Thymus (tissue), 11 donors: ENCODE measurements at regions not wholly inside any gene's neighbourhood (a gene's known extent, or its start where the extent isn't known, plus 50 kb on each side); places are given as distances from the start of the nearest gene placed in this dataset.

ENCODE experiments used
- DNase-seq, 9 donors: peaks; one replicate each; pipeline ENCODE4 v3.0.0-alpha.2; 2013; ENCODE audit warnings: low spot score in 9 of 9, low read depth in 6 of 9, missing footprints in 1 of 9
- H3K27ac ChIP-seq, 2 donors: one replicate each; pipeline ENCODE4 v1.5.1; 2013; ENCODE audit warnings: control low read depth in 1 of 2, low read depth in 1 of 2, low read length in 1 of 2, mild to moderate bottlenecking in 1 of 2, moderate library complexity in 1 of 2
- H3K27me3 ChIP-seq, 2 donors: one replicate each; pipeline ENCODE4 v1.5.1; 2013; ENCODE audit warnings: low read length in 1 of 2; ENCODE audit not compliant: control insufficient read depth in 2 of 2, insufficient read depth in 1 of 2
- H3K36me3 ChIP-seq, 2 donors: one replicate each; pipeline ENCODE4 v1.5.1; 2013; ENCODE audit warnings: low read length in 1 of 2, mild to moderate bottlenecking in 1 of 2, moderate library complexity in 1 of 2; ENCODE audit not compliant: control insufficient read depth in 2 of 2, insufficient read depth in 2 of 2
- H3K4me1 ChIP-seq, 2 donors: one replicate each; pipeline ENCODE4 v1.5.1; 2013; ENCODE audit warnings: low read length in 2 of 2; ENCODE audit not compliant: control insufficient read depth in 2 of 2, insufficient read depth in 2 of 2
- H3K4me3 ChIP-seq, 2 donors: one replicate each; pipeline ENCODE4 v1.5.1; 2013; ENCODE audit warnings: low read length in 2 of 2, control low read depth in 1 of 2, mild to moderate bottlenecking in 1 of 2
- H3K9me3 ChIP-seq, 2 donors: one replicate each; pipeline ENCODE4 v1.5.1; 2013; ENCODE audit warnings: low read length in 1 of 2, mild to moderate bottlenecking in 1 of 2; ENCODE audit not compliant: control insufficient read depth in 2 of 2, insufficient read depth in 1 of 2
- WGBS: extraction: QIAGEN DNeasy Blood & Tissue Kit; methylation state at CpG from one replicate; pipeline ENCODE4 v1.1.7; 2013; 5-methylcytosine and 5-hydroxymethylcytosine counted together
- donor health status: healthy.

- Histone ChIP-seq H3K27ac (no peak overlapping the region), H3K36me3 (no peaks in the 10 kb centered on the region), H3K27me3 (no peaks in the 10 kb centered on the region), H3K4me3 (no peak overlapping the region), H3K4me1 (no peaks in the 10 kb centered on the region), H3K9me3 (no peaks in the 10 kb centered on the region)
- no peak for DNase-seq
- WGBS = 95% methylated on average over 4 of the region's 4 CpGs
Observed at GRCh38 chr13:73677048-73677601, 457.1 kb downstream of the KLF12 start.

GRCh38 chr13:73676550-73677047, 457.6 kb downstream of the KLF12 start:
- H3K27ac ChIP-seq = no peak overlapping the region
- no peaks in the 10 kb centered on the region for H3K36me3 ChIP-seq
- no peaks in the 10 kb centered on the region for H3K27me3 ChIP-seq
- WGBS = 97% methylated on average over 2 of the region's 2 CpGs
- DNase-seq = no peak
- H3K4me3 ChIP-seq = no peak overlapping the region
- H3K9me3 ChIP-seq = no peaks in the 10 kb centered on the region
- no peaks in the 10 kb centered on the region for H3K4me1 ChIP-seq

GRCh38 chr13:73675821-73676220, 458.4 kb downstream of the KLF12 start:
- Histone ChIP-seq H3K36me3 (no peaks in the 10 kb centered on the region), H3K27me3 (no peaks in the 10 kb centered on the region), H3K27ac (no peak overlapping the region), H3K4me3 (no peak overlapping the region), H3K4me1 (no peaks in the 10 kb centered on the region), H3K9me3 (no peaks in the 10 kb centered on the region)
- WGBS = 99% methylated on average over 4 of the region's 4 CpGs
- no peak for DNase-seq

- no peaks in the 10 kb centered on the region for H3K27me3 ChIP-seq
- no peaks in the 10 kb centered on the region for H3K36me3 ChIP-seq
- H3K4me1 ChIP-seq = no peaks in the 10 kb centered on the region
- H3K27ac ChIP-seq = no peak overlapping the region
- DNase-seq = no peak
- 96% methylated on average over 2 of the region's 2 CpGs for WGBS
- no peaks in the 10 kb centered on the region for H3K9me3 ChIP-seq
- no peak overlapping the region for H3K4me3 ChIP-seq
Observed at GRCh38 chr13:73674570-73674969, 459.6 kb downstream of the KLF12 start.

DNA sequence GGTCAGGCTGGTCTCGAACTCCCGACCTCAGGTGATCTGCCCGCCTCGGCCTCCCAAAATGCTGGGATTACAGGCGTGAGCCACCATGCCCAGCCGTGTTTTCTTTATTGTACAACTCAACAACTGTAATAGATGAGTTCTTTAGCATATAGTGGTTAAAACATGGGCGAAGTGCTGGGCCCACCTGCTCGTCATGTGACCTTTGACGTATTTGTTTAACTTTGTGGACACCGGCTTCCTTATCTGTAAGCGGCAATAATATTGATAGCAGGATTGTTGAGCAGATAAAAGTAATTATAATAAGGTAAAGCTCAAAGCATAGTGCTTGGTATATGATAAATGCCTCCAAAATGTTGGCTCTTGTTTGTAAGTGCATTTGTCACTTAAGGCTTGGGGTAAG, 460.3 kb downstream of the KLF12 start:
- whole genome bisulfite sequencing = 98% methylated on average over 11 of the region's 11 CpGs
- Histone ChIP-seq H3K4me3 (no peak overlapping the region), H3K36me3 (no peaks in the 10 kb centered on the region), H3K27ac (no peak overlapping the region), H3K27me3 (no peaks in the 10 kb centered on the region), H3K9me3 (no peaks in the 10 kb centered on the region), H3K4me1 (no peaks in the 10 kb centered on the region)
- DNase-seq = no peak

- DNase-seq = no peak
- Histone ChIP-seq H3K36me3 (no peaks in the 10 kb centered on the region), H3K4me1 (no peaks in the 10 kb centered on the region), H3K4me3 (no peak overlapping the region), H3K27me3 (no peaks in the 10 kb centered on the region), H3K9me3 (no peaks in the 10 kb centered on the region), H3K27ac (no peak overlapping the region)
- WGBS = 50% methylated on average over 3 of the region's 3 CpGs
Observed at GRCh38 chr13:73672492-73672891, 461.7 kb downstream of the KLF12 start.

DNA sequence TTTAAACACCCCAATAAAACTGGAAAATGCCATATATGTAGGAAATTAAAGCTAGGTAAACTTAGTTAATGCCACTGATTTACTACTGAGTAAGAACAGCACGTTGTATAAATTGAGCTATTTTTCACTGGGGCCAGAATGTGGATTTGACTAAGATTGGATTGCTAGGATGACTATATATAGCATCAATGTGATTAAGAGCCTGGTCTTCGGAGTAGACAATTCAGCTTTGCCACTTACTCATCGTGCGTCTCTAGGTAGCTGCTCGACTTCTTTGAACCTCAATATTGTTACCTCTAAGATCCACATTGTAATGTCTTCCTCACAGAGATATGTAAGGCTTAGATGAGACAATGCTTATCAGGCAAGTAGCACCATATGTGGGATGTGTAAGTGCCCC, 462.5 kb downstream of the KLF12 start:
- no peak overlapping the region for H3K4me3 ChIP-seq
- no peak overlapping the region for H3K27ac ChIP-seq
- no peaks in the 10 kb centered on the region for H3K9me3 ChIP-seq
- 98% methylated on average over 5 of the region's 5 CpGs for WGBS
- H3K27me3 ChIP-seq = no peaks in the 10 kb centered on the region
- no peaks in the 10 kb centered on the region for H3K36me3 ChIP-seq
- H3K4me1 ChIP-seq = no peaks in the 10 kb centered on the region
- DNase-seq = no peak

- DNase-seq = no peak
- Histone ChIP-seq H3K27ac (no peak overlapping the region), H3K27me3 (no peaks in the 10 kb centered on the region), H3K36me3 (no peaks in the 10 kb centered on the region), H3K4me1 (no peaks in the 10 kb centered on the region), H3K9me3 (no peaks in the 10 kb centered on the region), H3K4me3 (no peak overlapping the region)
- 97% methylated on average over 2 of the region's 2 CpGs for WGBS
Observed at GRCh38 chr13:73671011-73671410, 463.2 kb downstream of the KLF12 start.

DNA sequence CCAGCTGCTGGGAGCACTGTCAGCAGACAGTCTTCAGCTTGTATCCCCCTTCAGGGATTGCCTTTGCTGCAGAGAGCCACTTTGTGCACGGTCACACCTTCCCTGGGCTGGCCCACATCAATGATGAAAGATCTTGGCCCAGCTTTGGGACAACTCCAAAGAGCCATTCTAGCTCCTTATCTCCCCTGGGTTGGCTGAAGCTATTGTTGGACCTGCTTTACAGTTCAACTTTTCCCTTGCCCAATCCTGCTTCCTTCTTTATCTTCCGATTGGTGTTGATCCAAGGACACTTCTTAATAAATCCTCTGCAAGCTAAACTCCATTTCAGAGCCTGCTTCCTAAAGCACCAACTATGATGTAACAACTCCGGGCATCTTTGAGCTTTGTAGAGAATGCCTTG, 466.4 kb downstream of the KLF12 start:
- no peaks in the 10 kb centered on the region for H3K27me3 ChIP-seq
- DNase-seq = no peak
- WGBS = 97% methylated on average over 3 of the region's 3 CpGs

GRCh38 chr13:73665261-73665660, 468.9 kb downstream of the KLF12 start:
- Histone ChIP-seq H3K9me3 (peaks cover 0 to 1% of the 10 kb centered on the region in 2 donors), H3K4me1 (no peaks in the 10 kb centered on the region), H3K27ac (no peak overlapping the region), H3K27me3 (no peaks in the 10 kb centered on the region), H3K36me3 (no peaks in the 10 kb centered on the region), H3K4me3 (no peak overlapping the region)
- DNase-seq = no peak
- WGBS = 84% methylated on average over 2 of the region's 2 CpGs

More for the DNA sequence above, 466.4 kb downstream of the KLF12 start:
- Histone ChIP-seq H3K27ac (no peak overlapping the region), H3K36me3 (no peaks in the 10 kb centered on the region), H3K4me3 (no peak overlapping the region), H3K9me3 (no peaks in the 10 kb centered on the region), H3K4me1 (no peaks in the 10 kb centered on the region)
